ENCODE measurements at regions not wholly inside any gene's neighbourhood (a gene's known extent, or its start where the extent isn't known, plus 50 kb on each side); places are given as distances from the start of the nearest gene placed in this dataset.
"Not testable (repeated sequence)": the region's sequence is repeated elsewhere in the genome, so short reads cannot be mapped to it uniquely, and the experiment has no call there.

DNA sequence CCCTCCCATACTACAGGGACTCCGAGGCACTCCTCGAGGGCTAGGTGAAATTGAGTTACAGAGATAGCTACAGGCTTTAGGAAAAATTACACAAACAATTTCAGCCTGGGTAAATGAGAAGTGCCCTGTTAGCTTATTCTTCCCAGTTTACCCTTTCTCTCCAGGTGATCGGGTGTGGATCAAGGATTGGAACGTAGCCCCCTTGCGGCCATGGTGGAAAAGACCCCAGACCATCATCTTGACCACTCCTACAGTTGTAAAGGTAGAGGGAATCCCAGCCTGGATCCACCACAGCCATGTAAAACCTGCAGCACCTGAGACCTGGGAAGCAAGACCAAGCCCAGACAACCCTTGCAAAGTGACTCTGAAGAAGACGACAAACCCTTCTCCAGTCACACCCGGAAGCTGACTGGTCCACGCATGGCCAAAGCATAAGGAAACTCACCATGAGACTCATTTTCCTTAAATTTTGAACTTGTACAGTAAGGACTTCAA is 600.6 kb downstream of the UQCRFS1 start (continued):
- no peak for TF ChIP-seq PRDM10 (tag by site-specific recombination; IDR thresholded peaks at IDR 0.05)
- TF ChIP-seq ATF2 (tag by site-specific recombination; IDR thresholded peaks at IDR 0.05; ENCODE audit: low read depth): no peak
- TF ChIP-seq GLIS2 (tag by site-specific recombination; IDR thresholded peaks at IDR 0.05): no peak

DNA sequence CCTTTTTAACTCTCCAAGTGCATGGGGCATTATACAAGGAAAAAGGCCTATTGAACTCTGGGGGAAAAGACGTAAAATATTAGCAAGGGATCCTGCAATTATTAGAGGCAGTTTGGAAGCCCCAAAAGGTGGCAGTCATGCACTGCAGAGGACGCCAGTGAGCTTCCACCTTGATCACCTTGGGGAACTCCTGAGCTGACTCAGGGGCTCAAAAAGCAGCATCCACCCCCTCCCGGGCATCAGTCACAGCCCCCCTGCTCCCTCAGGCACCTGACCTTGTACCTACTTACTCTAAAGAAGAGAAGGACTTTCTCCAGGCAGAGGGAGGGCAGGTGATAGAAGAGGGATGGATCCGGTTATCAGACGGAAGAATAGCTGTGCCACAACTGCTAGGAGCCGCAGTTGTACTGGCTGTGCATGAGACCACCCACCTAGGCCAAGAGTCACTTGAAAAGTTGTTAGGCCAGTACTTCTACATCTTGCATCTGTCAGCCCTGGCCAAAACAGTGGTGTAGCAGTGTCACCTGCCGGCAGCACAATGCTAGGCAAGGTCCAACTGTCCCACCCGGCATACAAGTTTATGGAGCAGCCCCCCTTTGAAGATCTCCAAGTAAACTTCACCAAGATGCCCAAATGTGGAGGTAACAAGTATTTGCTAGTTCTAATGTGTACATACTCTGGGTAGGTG is 601.6 kb downstream of the UQCRFS1 start:
- CTCF ChIA-PET: interaction anchor here (0.6 to 2.3 kb wide), 4 partner anchors 15 to 1003 kb away, joined by 3 to 10 read pairs (median 4); no protein-coding TSS in a partner anchor
- H3K9me3 ChIP-seq (ENCODE audit: control insufficient read depth, insufficient read depth, low read depth, low read length); H3K4me1 ChIP-seq (ENCODE audit: control insufficient read depth, insufficient read depth, low read length); POLR2A ChIA-PET; H3K27ac ChIP-seq (ENCODE audit: extremely low read depth, low read depth, low read length); H3K4me3 ChIP-seq (ENCODE audit: low read depth, low read length); H3K36me3 ChIP-seq (ENCODE audit: control insufficient read depth in 2 of 2, insufficient read depth in 1 of 2, low read length in 2 of 2): not testable (repeated sequence)

DNA sequence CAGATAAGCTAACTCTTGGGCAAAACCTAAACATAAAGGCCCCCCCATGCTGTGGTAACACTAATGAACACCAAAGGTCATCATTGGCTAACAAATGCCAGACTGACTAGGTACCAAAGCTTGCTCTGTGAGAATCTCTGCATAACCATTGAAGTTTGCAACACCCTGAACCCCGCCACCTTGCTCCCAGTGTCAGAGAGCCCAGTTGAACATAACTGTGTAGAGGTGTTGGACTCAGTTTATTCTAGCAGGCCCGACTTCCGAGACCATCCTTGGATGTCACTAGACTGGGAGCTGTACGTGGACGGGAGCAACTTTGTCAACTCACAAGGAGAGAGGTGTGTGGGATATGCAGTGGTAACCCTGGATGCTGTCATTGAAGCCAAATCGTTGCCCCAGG is 602.2 kb downstream of the UQCRFS1 start:
- H3K9me3 ChIP-seq (ENCODE audit: control insufficient read depth, insufficient read depth, low read depth, low read length): no peaks in the 10 kb centered on the region
- H3K27ac ChIP-seq (ENCODE audit: extremely low read depth, low read depth, low read length): no peak overlapping the region
- no peaks in the 10 kb centered on the region for H3K36me3 ChIP-seq (ENCODE audit: control insufficient read depth in 2 of 2, insufficient read depth in 1 of 2, low read length in 2 of 2)
- POLR2A ChIA-PET: no interaction called here
- CTCF ChIA-PET: interaction anchor here (0.6 to 2.3 kb wide), 3 partner anchors 14 to 1004 kb away, joined by 3 to 10 read pairs (median 3); no protein-coding TSS in a partner anchor
- H3K4me1 ChIP-seq (ENCODE audit: control insufficient read depth, insufficient read depth, low read length): no peaks in the 10 kb centered on the region
- no peak overlapping the region for H3K4me3 ChIP-seq (ENCODE audit: low read depth, low read length)
- no peak for TF ChIP-seq ZNF174 (tag by site-specific recombination; IDR thresholded peaks at IDR 0.05)
- TF ChIP-seq, protein P1, sequence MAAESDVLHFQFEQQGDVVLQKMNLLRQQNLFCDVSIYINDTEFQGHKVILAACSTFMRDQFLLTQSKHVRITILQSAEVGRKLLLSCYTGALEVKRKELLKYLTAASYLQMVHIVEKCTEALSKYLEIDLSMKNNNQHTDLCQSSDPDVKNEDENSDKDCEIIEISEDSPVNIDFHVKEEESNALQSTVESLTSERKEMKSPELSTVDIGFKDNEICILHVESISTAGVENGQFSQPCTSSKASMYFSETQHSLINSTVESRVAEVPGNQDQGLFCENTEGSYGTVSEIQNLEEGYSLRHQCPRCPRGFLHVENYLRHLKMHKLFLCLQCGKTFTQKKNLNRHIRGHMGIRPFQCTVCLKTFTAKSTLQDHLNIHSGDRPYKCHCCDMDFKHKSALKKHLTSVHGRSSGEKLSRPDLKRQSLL (tag by site-specific recombination; IDR thresholded peaks at IDR 0.05): no peak
- no peak for TF ChIP-seq ZNF549 (tag by site-specific recombination; IDR thresholded peaks at IDR 0.05)
- TF ChIP-seq ZNF37A (tag by site-specific recombination; IDR thresholded peaks at IDR 0.05): no peak
- TF ChIP-seq ZNF830 (tag by site-specific recombination; IDR thresholded peaks at IDR 0.05; ENCODE audit: low read depth): no peak
- no peak for TF ChIP-seq SP3 (tag by site-specific recombination; IDR thresholded peaks at IDR 0.05)
- no peak for TF ChIP-seq ZNF645 (tag by site-specific recombination; IDR thresholded peaks at IDR 0.05)
- no peak for TF ChIP-seq ZBTB7A (tag by site-specific recombination; IDR thresholded peaks at IDR 0.05; ENCODE audit: low read depth)
- no peak for TF ChIP-seq ZNF132 (tag by site-specific recombination; IDR thresholded peaks at IDR 0.05; ENCODE audit: borderline replicate concordance)
- no peak for TF ChIP-seq ZNF776 (tag by site-specific recombination; IDR thresholded peaks at IDR 0.05; ENCODE audit: borderline replicate concordance)
- TF ChIP-seq ZNF654 (tag by site-specific recombination; IDR thresholded peaks at IDR 0.05; ENCODE audit: low read depth): no peak
- TF ChIP-seq, protein P2, sequence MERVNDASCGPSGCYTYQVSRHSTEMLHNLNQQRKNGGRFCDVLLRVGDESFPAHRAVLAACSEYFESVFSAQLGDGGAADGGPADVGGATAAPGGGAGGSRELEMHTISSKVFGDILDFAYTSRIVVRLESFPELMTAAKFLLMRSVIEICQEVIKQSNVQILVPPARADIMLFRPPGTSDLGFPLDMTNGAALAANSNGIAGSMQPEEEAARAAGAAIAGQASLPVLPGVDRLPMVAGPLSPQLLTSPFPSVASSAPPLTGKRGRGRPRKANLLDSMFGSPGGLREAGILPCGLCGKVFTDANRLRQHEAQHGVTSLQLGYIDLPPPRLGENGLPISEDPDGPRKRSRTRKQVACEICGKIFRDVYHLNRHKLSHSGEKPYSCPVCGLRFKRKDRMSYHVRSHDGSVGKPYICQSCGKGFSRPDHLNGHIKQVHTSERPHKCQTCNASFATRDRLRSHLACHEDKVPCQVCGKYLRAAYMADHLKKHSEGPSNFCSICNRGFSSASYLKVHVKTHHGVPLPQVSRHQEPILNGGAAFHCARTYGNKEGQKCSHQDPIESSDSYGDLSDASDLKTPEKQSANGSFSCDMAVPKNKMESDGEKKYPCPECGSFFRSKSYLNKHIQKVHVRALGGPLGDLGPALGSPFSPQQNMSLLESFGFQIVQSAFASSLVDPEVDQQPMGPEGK (tag by site-specific recombination; IDR thresholded peaks at IDR 0.05): no peak
- TF ChIP-seq REST (tag by site-specific recombination; IDR thresholded peaks at IDR 0.05): no peak
- TF ChIP-seq ZNF558 (tag by site-specific recombination; IDR thresholded peaks at IDR 0.05): no peak
- TF ChIP-seq ZNF707 (tag by site-specific recombination; IDR thresholded peaks at IDR 0.05): no peak
